GM12801 (cell line): ENCODE measurements at regions not wholly inside any gene's neighbourhood (a gene's known extent, or its start where the extent isn't known, plus 50 kb on each side); places are given as distances from the start of the nearest gene placed in this dataset.

Experiments
- TF ChIP-seq, protein P1 (sequence below): IDR thresholded peaks from one replicate; pipeline ENCODE4 v1.5.1; 2011; ENCODE audit warnings: control low read depth; ENCODE audit not compliant: insufficient read length; ENCODE audit errors: extremely low read depth

DNA sequence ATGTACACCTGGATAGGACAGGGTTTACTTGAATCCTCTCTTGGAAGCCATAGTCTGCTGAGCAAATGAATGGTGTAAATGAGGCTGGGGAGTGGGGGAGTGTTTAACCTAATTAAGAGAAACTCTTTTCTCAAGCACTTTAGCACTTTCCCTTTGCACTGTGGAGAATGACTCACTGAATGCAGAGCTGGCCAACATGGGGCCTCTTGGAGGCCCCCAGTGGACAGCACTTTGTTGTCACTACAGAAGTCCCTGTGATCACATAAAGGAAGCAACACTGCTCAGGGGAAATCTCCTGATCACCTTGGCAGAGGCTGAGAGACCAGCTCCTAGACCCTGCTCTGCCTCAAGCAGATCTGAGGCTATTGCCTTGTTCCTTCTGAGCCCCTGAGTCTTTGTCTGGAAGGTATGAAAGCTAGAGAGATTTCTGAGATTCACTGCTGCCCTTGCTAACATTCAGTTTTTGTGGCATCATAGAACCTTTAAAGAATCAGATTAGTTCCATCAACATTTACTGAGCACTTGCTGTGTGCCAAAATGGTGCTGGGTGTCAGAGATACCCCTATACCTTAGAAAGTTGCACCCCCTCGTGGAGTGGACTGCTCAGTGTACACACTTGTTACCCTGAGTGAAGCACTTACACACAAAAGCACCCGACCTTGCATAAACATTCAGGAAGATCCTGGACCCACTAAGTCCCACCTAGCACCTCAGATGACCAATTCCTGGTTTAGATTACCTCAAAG, 230.1 kb upstream of the CCL2 start:
- TF ChIP-seq, protein P1, sequence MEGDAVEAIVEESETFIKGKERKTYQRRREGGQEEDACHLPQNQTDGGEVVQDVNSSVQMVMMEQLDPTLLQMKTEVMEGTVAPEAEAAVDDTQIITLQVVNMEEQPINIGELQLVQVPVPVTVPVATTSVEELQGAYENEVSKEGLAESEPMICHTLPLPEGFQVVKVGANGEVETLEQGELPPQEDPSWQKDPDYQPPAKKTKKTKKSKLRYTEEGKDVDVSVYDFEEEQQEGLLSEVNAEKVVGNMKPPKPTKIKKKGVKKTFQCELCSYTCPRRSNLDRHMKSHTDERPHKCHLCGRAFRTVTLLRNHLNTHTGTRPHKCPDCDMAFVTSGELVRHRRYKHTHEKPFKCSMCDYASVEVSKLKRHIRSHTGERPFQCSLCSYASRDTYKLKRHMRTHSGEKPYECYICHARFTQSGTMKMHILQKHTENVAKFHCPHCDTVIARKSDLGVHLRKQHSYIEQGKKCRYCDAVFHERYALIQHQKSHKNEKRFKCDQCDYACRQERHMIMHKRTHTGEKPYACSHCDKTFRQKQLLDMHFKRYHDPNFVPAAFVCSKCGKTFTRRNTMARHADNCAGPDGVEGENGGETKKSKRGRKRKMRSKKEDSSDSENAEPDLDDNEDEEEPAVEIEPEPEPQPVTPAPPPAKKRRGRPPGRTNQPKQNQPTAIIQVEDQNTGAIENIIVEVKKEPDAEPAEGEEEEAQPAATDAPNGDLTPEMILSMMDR: no peak

DNA sequence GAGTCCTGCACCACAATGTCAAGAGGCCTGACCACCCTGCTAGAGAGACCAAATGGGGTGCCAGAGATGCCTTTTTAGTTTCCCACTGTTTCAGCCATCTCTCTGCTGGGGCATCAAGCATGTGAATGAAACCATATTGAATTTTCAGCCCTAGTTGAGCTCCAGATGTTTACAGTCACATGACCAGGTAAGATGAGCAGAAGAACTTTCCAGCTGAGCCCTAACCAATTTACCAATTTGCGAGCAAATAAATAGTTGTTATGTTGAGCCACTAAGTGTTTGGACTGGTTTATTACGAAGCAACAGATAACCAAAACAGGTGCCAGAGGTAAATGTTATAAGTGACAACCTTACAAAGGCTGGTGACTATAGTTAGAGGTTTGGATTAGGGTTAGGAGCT, 209.1 kb upstream of the CCL2 start:
- TF ChIP-seq, protein P1: no peak

DNA sequence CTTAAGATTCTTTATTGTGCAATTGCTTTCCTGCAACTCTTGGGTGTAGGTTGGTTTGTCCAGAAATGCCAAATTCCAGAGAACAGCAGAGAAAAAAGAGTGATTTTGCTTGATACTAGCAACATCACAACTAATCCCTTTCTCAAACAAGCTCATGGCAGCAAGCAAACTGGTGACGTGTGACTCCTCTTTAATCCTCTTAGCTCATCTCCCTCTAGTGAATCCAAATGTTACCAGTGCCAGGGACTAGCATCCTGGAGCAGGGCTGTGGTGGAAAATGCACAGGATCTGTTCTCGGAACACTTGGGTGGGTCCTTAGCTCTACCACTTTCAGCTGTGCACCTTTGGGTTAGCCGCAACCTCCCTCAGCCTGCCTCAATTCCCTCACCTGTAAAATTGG, 204.0 kb upstream of the CCL2 start:
- TF ChIP-seq, protein P1: no peak

DNA sequence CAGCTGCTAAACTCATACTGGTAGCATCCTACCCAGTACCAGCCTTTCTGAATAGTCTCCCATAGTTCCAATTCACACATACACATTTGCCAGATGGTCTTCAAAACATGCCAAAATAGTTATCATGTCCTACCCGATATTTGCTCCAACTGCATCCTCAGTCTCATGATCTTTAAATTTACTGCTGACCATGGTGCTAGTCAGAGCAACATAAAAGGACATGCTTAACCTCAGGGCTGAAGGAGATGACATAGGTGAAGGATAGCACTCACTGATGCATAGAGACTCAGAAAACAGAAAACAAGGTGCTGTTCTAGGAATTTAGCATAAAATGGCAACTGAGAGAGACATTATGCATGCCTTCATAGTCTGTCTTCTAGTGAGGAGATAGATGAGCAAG, 200.6 kb upstream of the CCL2 start:
- TF ChIP-seq, protein P1: no peak

DNA sequence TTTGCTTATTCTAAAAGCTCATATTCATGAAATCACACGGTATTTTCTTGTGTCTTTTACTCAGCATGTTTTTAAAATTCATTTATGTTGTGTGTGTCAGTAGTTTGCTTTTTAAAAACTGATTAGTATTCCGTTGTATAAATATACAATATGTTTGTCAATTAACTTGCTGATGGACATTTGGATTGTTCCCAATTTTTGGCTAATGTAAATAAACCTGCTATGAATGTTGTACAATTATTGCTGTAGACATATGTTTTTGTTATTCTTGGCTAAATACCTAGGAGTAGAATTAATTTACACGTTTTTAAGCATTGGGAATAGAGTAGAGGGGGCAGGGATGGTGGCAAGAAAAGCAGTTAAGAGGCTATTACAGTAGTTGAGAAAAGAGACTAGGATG, 199.5 kb upstream of the CCL2 start:
- TF ChIP-seq, protein P1: no peak

DNA sequence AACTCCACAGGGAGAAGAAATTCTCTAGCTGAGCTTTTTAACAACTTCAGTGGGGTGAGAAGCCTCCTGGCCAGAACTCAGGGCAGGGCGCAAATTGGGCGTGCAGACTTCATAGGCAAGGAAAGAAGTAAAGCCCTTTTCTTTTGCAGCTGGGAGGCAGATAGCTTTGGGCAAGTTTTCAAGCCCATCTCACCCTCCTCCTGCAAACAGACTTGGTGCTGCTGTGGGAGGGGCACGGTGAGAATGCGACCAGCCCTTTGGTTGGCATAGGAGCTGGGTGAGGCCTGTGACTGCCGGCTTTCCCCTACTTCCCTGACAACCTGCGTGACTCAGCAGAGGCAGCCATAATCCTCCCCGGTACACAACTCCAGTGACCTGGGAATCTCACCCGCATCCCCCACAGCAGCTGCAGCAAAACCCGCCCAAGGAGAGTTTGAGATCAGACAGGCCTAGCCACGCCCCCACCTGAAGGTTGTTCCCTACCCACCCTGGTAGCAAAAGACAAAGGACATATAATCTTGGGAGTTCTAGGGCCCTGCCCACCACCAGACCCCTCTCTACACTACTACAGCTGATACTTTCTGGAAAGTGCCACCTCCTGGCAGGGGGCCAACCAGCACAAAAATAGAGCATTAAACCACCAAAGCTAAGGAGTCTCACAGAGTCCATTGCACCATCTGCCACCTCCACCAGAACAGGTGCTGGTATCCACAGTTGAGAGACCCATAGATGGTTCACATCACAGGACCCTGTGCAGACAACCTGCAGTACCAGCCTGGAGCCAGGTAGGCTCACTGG, 195.5 kb upstream of the CCL2 start:
- TF ChIP-seq, protein P1: no peak

DNA sequence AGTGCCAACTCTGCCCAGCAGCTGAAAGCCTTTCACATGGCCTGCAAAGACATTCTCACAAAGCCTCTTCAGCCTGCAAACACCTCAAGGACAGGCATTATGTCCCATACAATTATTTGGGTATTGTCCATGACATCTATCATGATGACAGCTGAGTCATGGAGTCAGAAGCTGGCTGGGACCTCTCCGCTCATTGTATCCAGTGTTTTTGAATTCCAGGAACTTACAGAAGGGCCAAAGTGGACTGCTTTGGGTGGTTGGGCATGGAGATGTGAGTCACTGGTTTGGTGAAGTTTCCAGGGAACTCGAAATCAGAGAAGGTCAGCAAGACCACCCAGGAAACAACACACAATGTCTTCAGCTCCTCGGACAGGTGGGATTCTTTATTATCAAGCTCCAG, 188.6 kb upstream of the CCL2 start:
- TF ChIP-seq, protein P1: no peak
